HG03097 (cell line): ENCODE measurements at regions not wholly inside any gene's neighbourhood (a gene's known extent, or its start where the extent isn't known, plus 50 kb on each side); places are given as distances from the start of the nearest gene placed in this dataset.
"Not testable (repeated sequence)": the region's sequence is repeated elsewhere in the genome, so short reads cannot be mapped to it uniquely, and the experiment has no call there.

Experiments
- ATAC-seq: cut with Tn5 transposase; IDR thresholded peaks from one replicate; pipeline ENCODE4 v1.9.1; 2021; ENCODE audit not compliant: unreplicated experiment, low FRiP score

- no peak for ATAC-seq
These were observed 93.2 kb downstream of the ZNF680 start for GRCh38 chr7:64469673-64470072.

DNA sequence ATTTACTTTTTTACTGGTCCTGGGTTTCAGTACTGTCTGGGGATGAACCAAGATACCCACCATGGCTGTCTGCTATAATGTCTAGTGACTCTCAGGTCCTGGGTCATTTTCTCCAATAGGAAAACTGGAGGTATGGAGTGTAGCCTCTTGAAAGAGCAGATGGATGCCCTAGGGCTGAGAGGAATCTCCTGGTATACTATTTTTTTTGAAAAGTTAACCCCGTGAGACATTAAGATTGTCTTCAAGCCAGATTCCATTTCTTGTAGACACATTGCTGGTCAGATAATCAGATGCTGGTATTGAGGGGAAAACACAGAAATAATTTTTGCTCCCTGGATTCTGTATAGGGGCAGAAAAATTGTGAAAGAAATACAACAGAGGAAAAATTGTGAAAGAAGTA is 97.3 kb downstream of the ZNF680 start:
- no peak for ATAC-seq

GRCh38 chr7:64463636-64464375 is 99.1 kb downstream of the ZNF680 start:
- peak; percentile 91 for ATAC-seq

GRCh38 chr7:64459858-64460257 is 103.0 kb downstream of the ZNF680 start:
- not testable (repeated sequence) for ATAC-seq

DNA sequence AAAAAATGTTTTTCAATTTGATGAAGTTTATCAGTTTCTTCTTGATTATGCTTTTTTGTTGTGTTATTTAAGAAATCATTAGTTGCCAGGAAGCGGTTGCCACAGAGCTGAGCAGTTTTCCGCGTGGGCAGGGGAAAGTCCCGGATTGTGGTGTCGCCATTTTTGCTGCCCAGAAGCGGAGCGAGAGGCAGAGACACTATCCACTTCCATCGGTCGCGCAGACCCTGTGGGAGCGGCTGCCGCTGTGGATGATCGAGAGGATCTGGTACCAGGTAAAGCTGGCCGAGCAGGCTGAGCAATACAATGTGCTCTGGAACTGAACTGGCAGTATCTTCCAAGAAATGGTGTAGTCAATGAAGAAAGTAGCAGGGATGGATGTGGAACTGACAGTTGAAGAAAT is 119.8 kb downstream of the ZNF736 start:
- no peak for ATAC-seq

DNA sequence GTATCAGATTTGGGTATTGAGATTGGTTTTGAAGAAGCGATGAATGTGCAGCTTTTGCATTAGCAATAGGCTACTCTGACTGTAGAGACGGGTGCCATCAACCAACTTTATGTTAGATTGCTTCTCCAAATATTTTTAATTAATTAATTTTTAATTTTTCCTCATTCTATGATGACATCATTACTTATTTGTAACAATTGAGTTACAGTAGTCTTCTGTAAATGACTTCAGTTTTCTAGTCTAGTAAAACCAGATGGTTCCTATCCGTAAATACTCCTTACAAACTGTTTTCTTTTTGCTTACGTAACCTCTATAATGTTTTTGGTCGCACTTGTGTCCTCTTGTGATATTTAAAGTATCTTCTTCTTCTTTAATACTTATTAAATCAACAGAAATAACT is 118.1 kb downstream of the ZNF736 start:
- no peak for ATAC-seq

DNA sequence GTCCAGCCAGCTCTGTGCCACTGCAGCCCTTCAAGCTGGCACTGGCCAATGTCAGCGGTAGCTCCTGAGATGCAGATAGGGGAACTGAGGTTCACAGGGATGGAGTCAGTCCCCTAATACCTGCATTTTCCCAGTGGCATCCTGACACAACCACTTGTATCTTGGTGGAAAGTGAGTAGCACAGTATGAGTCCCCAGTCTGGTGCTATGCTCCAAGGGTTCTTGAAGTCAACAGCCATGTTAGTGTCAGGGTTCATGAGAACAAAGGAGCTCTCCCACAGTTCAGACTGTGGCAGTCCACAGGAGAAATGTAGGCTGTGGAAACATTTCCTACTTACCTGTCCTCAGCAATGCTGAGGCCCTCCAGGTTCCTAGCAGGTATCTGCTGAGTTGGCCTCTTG is 115.5 kb downstream of the ZNF736 start:
- no peak for ATAC-seq

GRCh38 chr7:64425436-64425835 is 111.7 kb downstream of the ZNF736 start:
- not testable (repeated sequence) for ATAC-seq

- no peak for ATAC-seq
These were observed 93.4 kb downstream of the ZNF736 start for GRCh38 chr7:64407148-64407547.
